GM23338 (cell line): ENCODE measurements at regions not wholly inside any gene's neighbourhood (a gene's known extent, or its start where the extent isn't known, plus 50 kb on each side); places are given as distances from the start of the nearest gene placed in this dataset.

Experiments
- ATAC-seq: fragments of 200-7000 bp; cut with Tn5 transposase; 3 replicates; pipeline ENCODE4 v1.9.1; 2020
- DNase-seq: peaks from one replicate; pipeline ENCODE4 v3.0.0-alpha.2; 2015; ENCODE audit warnings: low spot score
- H2AFZ ChIP-seq: fragments of 200-600 bp; sonication (generic); 2 replicates; pipeline ENCODE4 v1.8.0; 2016; ENCODE audit warnings: antibody characterized with exemption, mild to moderate bottlenecking, moderate library complexity
- H3F3A ChIP-seq: fragments of 200-600 bp; sonication (generic); replicated peaks from 2 replicates; pipeline ENCODE4 v1.8.0; 2017; ENCODE audit warnings: antibody characterized with exemption, mixed run types, low read depth
- H3K27ac ChIP-seq: fragments of 200-600 bp; sonication (generic); 2 replicates; pipeline ENCODE4 v1.6.1; 2016; ENCODE audit warnings: low read depth
- H3K27me3 ChIP-seq: fragments of 200-600 bp; sonication (generic); 2 replicates; pipeline ENCODE4 v1.8.0; 2016; ENCODE audit warnings: mild to moderate bottlenecking, mixed run types, moderate library complexity; ENCODE audit not compliant: insufficient read depth
- H3K36me3 ChIP-seq: fragments of 200-600 bp; sonication (generic); 2 replicates; pipeline ENCODE4 v1.8.0; 2016; ENCODE audit warnings: mild to moderate bottlenecking; ENCODE audit not compliant: insufficient read depth
- H3K4me1 ChIP-seq: fragments of 200-600 bp; sonication (generic); 2 replicates; pipeline ENCODE4 v1.8.0; 2016; ENCODE audit warnings: mild to moderate bottlenecking, moderate library complexity; ENCODE audit not compliant: insufficient read depth
- H3K4me2 ChIP-seq: fragments of 200-600 bp; sonication (generic); 2 replicates; pipeline ENCODE4 v1.7.1; 2017; ENCODE audit warnings: mixed run types
- H3K4me3 ChIP-seq: fragments of 200-600 bp; sonication (generic); 2 replicates; pipeline ENCODE4 v1.6.1; 2016; ENCODE audit warnings: mixed run types
- H3K79me2 ChIP-seq: fragments of 200-600 bp; sonication (generic); replicated peaks from 2 replicates; pipeline ENCODE4 v1.8.0; 2017; ENCODE audit warnings: mild to moderate bottlenecking; ENCODE audit not compliant: insufficient read depth
- H3K9me2 ChIP-seq: fragments of 200-600 bp; sonication (generic); 2 replicates; pipeline ENCODE4 v1.8.0; 2017; ENCODE audit not compliant: insufficient read depth
- H4K20me1 ChIP-seq: fragments of 200-600 bp; sonication (generic); replicated peaks from 2 replicates; pipeline ENCODE4 v1.8.0; 2017; ENCODE audit warnings: mild to moderate bottlenecking; ENCODE audit not compliant: insufficient read depth
- H3K27ac Mint-ChIP-seq: 2 replicates; pipeline ENCODE4 v1.8.0; 2020; ENCODE audit warnings: inconsistent platforms, mild to moderate bottlenecking, moderate library complexity, mixed read lengths
- H3K27me3 Mint-ChIP-seq: 3 replicates; pipeline ENCODE4 v1.8.0; 2022; ENCODE audit warnings: low read depth, mild to moderate bottlenecking, moderate library complexity, mixed read lengths, inconsistent platforms; ENCODE audit not compliant: insufficient read depth, poor library complexity
- H3K36me3 Mint-ChIP-seq: 3 replicates; pipeline ENCODE4 v1.8.0; 2021; ENCODE audit warnings: low read depth, mild to moderate bottlenecking, inconsistent platforms, moderate library complexity, mixed read lengths
- H3K4me1 Mint-ChIP-seq: 3 replicates; pipeline ENCODE4 v1.8.0; 2020; ENCODE audit warnings: mild to moderate bottlenecking, inconsistent platforms, mixed read lengths
- H3K4me3 Mint-ChIP-seq: 3 replicates; pipeline ENCODE4 v1.8.0; 2021; ENCODE audit warnings: moderate library complexity, mild to moderate bottlenecking, inconsistent platforms, mixed read lengths
- H3K9me3 Mint-ChIP-seq: 3 replicates; pipeline ENCODE4 v1.8.0; 2020; ENCODE audit warnings: moderate library complexity, mild to moderate bottlenecking, inconsistent platforms, mixed read lengths
- CREB1 ChIP-seq: fragments of 250-450 bp; sonication (Bioruptor Pico); IDR thresholded peaks from 2 replicates; pipeline ENCODE4 v1.5.0; 2020; ENCODE audit warnings: low read depth, mild to moderate bottlenecking, moderate library complexity
- EZH2 ChIP-seq: fragments of 200-600 bp; sonication (generic); IDR thresholded peaks from one replicate; pipeline ENCODE4 v1.8.0; 2017; ENCODE audit warnings: antibody characterized with exemption, mild to moderate bottlenecking, low read depth; ENCODE audit not compliant: unreplicated experiment
- JUNB ChIP-seq: IDR thresholded peaks from one replicate; pipeline ENCODE4 v1.6.1; 2016; ENCODE audit warnings: antibody characterized with exemption; ENCODE audit not compliant: unreplicated experiment
- NANOG ChIP-seq: IDR thresholded peaks from 2 replicates; pipeline ENCODE4 v1.6.1; 2016; ENCODE audit warnings: antibody characterized with exemption, borderline replicate concordance
- ZNF114 ChIP-seq: fragments of 250-450 bp; sonication (Bioruptor Pico); IDR thresholded peaks from 2 replicates; pipeline ENCODE4 v1.5.0; 2020; ENCODE audit warnings: mild to moderate bottlenecking, moderate library complexity
- ZNF331 ChIP-seq: fragments of 250-450 bp; sonication (Bioruptor Pico); IDR thresholded peaks from 2 replicates; pipeline ENCODE4 v1.5.0; 2020; ENCODE audit warnings: low read depth, mild to moderate bottlenecking, moderate library complexity
- TF ChIP-seq, protein P1 (sequence below): fragments of 250-450 bp; sonication (Bioruptor Pico); IDR thresholded peaks from 2 replicates; pipeline ENCODE4 v1.5.0; 2020; ENCODE audit warnings: mild to moderate bottlenecking, moderate library complexity
- TF ChIP-seq, protein P2 (sequence below): IDR thresholded peaks from 2 replicates; pipeline ENCODE4 v1.6.1; 2016; ENCODE audit warnings: antibody characterized with exemption
- TF ChIP-seq, protein P3 (sequence below), 2 experiments: fragments of 200-600 bp in 1 of 2; sonication (generic) in 1 of 2; conservative IDR thresholded peaks; 2 replicates each; pipeline versions ENCODE4 v1.5.1 to v1.6.1; 2016 to 2017; ENCODE audit warnings: antibody characterized with exemption in 2 of 2, low read depth in 2 of 2, mild to moderate bottlenecking in 2 of 2, moderate library complexity in 1 of 2

DNA sequence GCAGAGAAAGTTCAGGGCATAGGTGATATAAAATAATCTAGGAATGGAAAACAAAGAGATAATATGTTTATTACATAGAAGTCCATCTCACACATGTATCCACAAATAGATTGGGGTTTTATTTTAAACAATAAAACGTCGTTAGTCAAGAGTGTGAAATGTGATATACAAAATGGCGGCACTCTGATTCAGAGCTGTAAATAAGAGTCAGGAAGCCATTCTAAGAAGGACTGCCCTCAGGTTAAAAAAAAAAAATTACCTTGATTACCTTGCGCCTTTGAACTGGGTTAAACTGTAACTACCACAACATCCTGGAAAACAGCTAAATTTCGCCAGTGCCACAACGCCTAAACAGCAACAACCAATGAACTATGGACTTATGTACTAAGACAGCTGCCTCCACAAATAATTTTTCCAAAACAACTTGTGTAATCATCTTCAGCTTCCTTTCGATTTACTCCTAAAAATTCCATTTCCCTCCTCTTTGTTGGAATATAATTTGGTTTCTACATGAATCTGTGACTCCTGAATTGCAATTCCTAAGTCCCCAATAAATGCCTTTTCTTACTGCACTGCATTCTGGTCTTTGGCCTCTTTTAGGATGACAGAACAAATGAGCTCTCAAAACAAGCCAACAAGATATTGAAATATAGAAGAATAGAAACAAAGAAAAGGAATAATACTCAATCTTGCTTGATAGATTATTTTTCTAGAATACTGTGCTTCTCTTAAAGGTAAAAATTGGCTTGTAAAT, 1019.5 kb upstream of the MAP3K7 start (continued):
- TF ChIP-seq, protein P1, sequence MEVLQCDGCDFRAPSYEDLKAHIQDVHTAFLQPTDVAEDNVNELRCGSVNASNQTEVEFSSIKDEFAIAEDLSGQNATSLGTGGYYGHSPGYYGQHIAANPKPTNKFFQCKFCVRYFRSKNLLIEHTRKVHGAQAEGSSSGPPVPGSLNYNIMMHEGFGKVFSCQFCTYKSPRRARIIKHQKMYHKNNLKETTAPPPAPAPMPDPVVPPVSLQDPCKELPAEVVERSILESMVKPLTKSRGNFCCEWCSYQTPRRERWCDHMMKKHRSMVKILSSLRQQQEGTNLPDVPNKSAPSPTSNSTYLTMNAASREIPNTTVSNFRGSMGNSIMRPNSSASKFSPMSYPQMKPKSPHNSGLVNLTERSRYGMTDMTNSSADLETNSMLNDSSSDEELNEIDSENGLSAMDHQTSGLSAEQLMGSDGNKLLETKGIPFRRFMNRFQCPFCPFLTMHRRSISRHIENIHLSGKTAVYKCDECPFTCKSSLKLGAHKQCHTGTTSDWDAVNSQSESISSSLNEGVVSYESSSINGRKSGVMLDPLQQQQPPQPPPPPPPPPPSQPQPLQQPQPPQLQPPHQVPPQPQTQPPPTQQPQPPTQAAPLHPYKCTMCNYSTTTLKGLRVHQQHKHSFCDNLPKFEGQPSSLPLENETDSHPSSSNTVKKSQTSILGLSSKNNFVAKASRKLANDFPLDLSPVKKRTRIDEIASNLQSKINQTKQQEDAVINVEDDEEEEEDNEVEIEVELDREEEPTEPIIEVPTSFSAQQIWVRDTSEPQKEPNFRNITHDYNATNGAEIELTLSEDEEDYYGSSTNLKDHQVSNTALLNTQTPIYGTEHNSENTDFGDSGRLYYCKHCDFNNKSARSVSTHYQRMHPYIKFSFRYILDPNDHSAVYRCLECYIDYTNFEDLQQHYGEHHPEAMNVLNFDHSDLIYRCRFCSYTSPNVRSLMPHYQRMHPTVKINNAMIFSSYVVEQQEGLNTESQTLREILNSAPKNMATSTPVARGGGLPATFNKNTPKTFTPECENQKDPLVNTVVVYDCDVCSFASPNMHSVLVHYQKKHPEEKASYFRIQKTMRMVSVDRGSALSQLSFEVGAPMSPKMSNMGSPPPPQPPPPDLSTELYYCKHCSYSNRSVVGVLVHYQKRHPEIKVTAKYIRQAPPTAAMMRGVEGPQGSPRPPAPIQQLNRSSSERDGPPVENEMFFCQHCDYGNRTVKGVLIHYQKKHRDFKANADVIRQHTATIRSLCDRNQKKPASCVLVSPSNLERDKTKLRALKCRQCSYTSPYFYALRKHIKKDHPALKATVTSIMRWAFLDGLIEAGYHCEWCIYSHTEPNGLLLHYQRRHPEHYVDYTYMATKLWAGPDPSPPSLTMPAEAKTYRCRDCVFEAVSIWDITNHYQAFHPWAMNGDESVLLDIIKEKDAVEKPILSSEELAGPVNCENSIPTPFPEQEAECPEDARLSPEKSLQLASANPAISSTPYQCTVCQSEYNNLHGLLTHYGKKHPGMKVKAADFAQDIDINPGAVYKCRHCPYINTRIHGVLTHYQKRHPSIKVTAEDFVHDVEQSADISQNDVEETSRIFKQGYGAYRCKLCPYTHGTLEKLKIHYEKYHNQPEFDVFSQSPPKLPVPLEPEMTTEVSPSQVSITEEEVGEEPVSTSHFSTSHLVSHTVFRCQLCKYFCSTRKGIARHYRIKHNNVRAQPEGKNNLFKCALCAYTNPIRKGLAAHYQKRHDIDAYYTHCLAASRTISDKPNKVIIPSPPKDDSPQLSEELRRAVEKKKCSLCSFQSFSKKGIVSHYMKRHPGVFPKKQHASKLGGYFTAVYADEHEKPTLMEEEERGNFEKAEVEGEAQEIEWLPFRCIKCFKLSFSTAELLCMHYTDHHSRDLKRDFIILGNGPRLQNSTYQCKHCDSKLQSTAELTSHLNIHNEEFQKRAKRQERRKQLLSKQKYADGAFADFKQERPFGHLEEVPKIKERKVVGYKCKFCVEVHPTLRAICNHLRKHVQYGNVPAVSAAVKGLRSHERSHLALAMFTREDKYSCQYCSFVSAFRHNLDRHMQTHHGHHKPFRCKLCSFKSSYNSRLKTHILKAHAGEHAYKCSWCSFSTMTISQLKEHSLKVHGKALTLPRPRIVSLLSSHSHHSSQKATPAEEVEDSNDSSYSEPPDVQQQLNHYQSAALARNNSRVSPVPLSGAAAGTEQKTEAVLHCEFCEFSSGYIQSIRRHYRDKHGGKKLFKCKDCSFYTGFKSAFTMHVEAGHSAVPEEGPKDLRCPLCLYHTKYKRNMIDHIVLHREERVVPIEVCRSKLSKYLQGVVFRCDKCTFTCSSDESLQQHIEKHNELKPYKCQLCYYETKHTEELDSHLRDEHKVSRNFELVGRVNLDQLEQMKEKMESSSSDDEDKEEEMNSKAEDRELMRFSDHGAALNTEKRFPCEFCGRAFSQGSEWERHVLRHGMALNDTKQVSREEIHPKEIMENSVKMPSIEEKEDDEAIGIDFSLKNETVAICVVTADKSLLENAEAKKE (CRISPR knock-in tag), result no peak

DNA sequence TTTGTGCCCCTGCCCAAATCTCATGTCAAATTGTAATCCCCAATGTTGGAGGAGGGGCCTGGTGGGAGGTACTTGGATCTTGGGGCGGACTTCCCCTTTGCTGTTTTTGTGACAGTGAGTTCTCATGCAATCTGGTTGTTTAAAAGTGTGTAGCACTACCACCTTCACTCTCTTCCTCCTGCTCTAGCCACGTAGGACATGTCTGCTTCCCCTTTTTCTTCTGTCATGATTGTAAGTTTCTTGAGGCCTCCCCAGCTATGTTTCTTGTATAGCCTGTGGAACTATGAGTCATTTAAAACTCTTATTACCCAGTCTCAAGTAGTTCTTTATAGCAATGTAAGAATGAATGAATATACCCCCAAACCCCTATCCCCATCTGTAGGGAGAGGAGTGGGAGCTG, 1013.7 kb upstream of the MAP3K7 start:
- Histone ChIP-seq H3K27ac (no peak overlapping the region), H3K27me3 (no peaks in the 10 kb centered on the region), H3K4me1 (no peaks in the 10 kb centered on the region), H4K20me1 (no peaks in the 10 kb centered on the region), H3F3A (no peaks in the 10 kb centered on the region), H3K9me2 (no peaks in the 10 kb centered on the region), H3K4me3 (no peak overlapping the region), H3K79me2 (no peaks in the 10 kb centered on the region), H2AFZ (peak overlapping the region; percentile 61; the same call in 1 of the 2 replicates), H3K4me2 (no peak overlapping the region), H3K36me3 (no peaks in the 10 kb centered on the region)
- H3K27me3 Mint-ChIP-seq, result no peaks in the 10 kb centered on the region
- ATAC-seq (no peak), DNase-seq (no peak)
- peaks cover 5% of the 10 kb centered on the region; the same call in 2 of the 3 replicates for H3K4me1 Mint-ChIP-seq
- TF ChIP-seq NANOG, result no peak
- H3K9me3 Mint-ChIP-seq, result no peaks in the 10 kb centered on the region; the same call in 2 of the 3 replicates
- H3K36me3 Mint-ChIP-seq, result no peaks in the 10 kb centered on the region
- H3K27ac Mint-ChIP-seq, result peak overlapping the region; percentile 57; the same call in 1 of the 2 replicates
- H3K4me3 Mint-ChIP-seq, result no peak overlapping the region

DNA sequence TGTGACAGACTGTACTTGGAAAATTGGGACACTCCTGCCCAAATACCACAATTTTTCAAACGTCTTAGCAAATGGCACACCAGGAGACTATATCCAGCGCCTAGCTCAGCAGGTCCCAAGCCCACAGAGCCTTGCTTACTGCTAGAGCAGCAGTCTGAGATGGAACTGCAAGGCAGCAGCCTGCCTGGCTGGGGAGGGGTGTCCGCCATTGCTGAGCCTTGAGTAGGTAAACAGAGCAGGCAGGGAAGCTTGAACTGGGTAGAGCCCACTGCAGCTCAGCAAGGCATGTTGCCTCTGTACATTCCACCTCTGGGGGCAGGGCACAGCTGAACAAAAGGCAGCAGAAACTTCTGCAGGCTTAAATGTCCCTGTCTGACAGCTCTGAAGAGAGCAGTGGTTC, 1003.3 kb upstream of the MAP3K7 start:
- no peaks in the 10 kb centered on the region for H3K36me3 Mint-ChIP-seq
- no peaks in the 10 kb centered on the region for H3F3A ChIP-seq
- no peak overlapping the region for H3K27ac ChIP-seq
- no peaks in the 10 kb centered on the region for H3K9me2 ChIP-seq
- no peak overlapping the region for H3K4me3 Mint-ChIP-seq
- no peaks in the 10 kb centered on the region for H3K36me3 ChIP-seq
- no peaks in the 10 kb centered on the region for H3K27me3 ChIP-seq
- no peaks in the 10 kb centered on the region for H3K27me3 Mint-ChIP-seq
- DNase-seq (peak; percentile 4), ATAC-seq (no peak)
- peaks cover 3% of the 10 kb centered on the region; the same call in 2 of the 3 replicates for H3K9me3 Mint-ChIP-seq
- no peak overlapping the region for H3K4me3 ChIP-seq
- no peak overlapping the region for H3K27ac Mint-ChIP-seq
- H3K79me2 ChIP-seq, result no peaks in the 10 kb centered on the region
- no peaks in the 10 kb centered on the region for H3K4me1 ChIP-seq
- no peaks in the 10 kb centered on the region for H4K20me1 ChIP-seq
- H3K4me1 Mint-ChIP-seq, result no peaks in the 10 kb centered on the region
- no peak overlapping the region for H2AFZ ChIP-seq
- H3K4me2 ChIP-seq, result no peak overlapping the region
- TF ChIP-seq ZNF331 (CRISPR knock-in tag) (no peak), EZH2 (no peak), JUNB (no peak), ZNF114 (CRISPR knock-in tag) (no peak), CREB1 (CRISPR knock-in tag) (no peak)
- TF ChIP-seq, protein P2, sequence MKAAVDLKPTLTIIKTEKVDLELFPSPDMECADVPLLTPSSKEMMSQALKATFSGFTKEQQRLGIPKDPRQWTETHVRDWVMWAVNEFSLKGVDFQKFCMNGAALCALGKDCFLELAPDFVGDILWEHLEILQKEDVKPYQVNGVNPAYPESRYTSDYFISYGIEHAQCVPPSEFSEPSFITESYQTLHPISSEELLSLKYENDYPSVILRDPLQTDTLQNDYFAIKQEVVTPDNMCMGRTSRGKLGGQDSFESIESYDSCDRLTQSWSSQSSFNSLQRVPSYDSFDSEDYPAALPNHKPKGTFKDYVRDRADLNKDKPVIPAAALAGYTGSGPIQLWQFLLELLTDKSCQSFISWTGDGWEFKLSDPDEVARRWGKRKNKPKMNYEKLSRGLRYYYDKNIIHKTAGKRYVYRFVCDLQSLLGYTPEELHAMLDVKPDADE, result no peak
- TF ChIP-seq, protein P3, sequence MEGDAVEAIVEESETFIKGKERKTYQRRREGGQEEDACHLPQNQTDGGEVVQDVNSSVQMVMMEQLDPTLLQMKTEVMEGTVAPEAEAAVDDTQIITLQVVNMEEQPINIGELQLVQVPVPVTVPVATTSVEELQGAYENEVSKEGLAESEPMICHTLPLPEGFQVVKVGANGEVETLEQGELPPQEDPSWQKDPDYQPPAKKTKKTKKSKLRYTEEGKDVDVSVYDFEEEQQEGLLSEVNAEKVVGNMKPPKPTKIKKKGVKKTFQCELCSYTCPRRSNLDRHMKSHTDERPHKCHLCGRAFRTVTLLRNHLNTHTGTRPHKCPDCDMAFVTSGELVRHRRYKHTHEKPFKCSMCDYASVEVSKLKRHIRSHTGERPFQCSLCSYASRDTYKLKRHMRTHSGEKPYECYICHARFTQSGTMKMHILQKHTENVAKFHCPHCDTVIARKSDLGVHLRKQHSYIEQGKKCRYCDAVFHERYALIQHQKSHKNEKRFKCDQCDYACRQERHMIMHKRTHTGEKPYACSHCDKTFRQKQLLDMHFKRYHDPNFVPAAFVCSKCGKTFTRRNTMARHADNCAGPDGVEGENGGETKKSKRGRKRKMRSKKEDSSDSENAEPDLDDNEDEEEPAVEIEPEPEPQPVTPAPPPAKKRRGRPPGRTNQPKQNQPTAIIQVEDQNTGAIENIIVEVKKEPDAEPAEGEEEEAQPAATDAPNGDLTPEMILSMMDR (conservative IDR thresholded peaks at IDR 0.05; ENCODE audit: low read depth in 2 of 2), result no peak
